DND-41 (cell line): ENCODE measurements at regions not wholly inside any gene's neighbourhood (a gene's known extent, or its start where the extent isn't known, plus 50 kb on each side); places are given as distances from the start of the nearest gene placed in this dataset.

ENCODE experiments used
- EZH2 ChIP-seq: IDR thresholded peaks from 3 replicates; pipeline ENCODE4 v1.6.1; 2012; ENCODE audit warnings: borderline replicate concordance, low read depth, mild to moderate bottlenecking, moderate library complexity, low read length, inconsistent platforms; ENCODE audit not compliant: severe bottlenecking
- TF ChIP-seq, protein P1 (sequence below): IDR thresholded peaks from 2 replicates; pipeline ENCODE4 v1.5.1; 2012; ENCODE audit warnings: borderline replicate concordance, low read length, moderate library complexity, mild to moderate bottlenecking; ENCODE audit not compliant: poor library complexity, severe bottlenecking; ENCODE audit errors: extremely low read depth

- TF ChIP-seq, protein P1, sequence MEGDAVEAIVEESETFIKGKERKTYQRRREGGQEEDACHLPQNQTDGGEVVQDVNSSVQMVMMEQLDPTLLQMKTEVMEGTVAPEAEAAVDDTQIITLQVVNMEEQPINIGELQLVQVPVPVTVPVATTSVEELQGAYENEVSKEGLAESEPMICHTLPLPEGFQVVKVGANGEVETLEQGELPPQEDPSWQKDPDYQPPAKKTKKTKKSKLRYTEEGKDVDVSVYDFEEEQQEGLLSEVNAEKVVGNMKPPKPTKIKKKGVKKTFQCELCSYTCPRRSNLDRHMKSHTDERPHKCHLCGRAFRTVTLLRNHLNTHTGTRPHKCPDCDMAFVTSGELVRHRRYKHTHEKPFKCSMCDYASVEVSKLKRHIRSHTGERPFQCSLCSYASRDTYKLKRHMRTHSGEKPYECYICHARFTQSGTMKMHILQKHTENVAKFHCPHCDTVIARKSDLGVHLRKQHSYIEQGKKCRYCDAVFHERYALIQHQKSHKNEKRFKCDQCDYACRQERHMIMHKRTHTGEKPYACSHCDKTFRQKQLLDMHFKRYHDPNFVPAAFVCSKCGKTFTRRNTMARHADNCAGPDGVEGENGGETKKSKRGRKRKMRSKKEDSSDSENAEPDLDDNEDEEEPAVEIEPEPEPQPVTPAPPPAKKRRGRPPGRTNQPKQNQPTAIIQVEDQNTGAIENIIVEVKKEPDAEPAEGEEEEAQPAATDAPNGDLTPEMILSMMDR = no peak
- TF ChIP-seq EZH2 = no peak
Measured at GRCh38 chr7:82592416-82592815, 148.8 kb upstream of the CACNA2D1 start.
